HG03095 (cell line): ENCODE measurements at regions not wholly inside any gene's neighbourhood (a gene's known extent, or its start where the extent isn't known, plus 50 kb on each side); places are given as distances from the start of the nearest gene placed in this dataset.

Experiments
- ATAC-seq: cut with Tn5 transposase; IDR thresholded peaks from one replicate; pipeline ENCODE4 v1.9.1; 2021; ENCODE audit warnings: moderate library complexity; ENCODE audit not compliant: unreplicated experiment

- no peak for ATAC-seq
Measured at GRCh38 chr7:130926001-130926691, 192.1 kb upstream of the KLF14 start.

- no peak for ATAC-seq
Measured at GRCh38 chr7:130927062-130927461, 193.1 kb upstream of the KLF14 start.

- no peak for ATAC-seq
Measured at GRCh38 chr7:130927564-130927963, 193.6 kb upstream of the KLF14 start.

- ATAC-seq = no peak
Measured at GRCh38 chr7:130929896-130930659, 196.1 kb upstream of the KLF14 start.

GRCh38 chr7:130930681-130931080 is 196.7 kb upstream of the KLF14 start:
- no peak for ATAC-seq

- no peak for ATAC-seq
Measured at GRCh38 chr7:130931423-130931822, 197.4 kb upstream of the KLF14 start.

GRCh38 chr7:130932088-130932487 is 198.1 kb upstream of the KLF14 start:
- ATAC-seq = no peak

- no peak for ATAC-seq
Measured at GRCh38 chr7:130932667-130933432, 198.8 kb upstream of the KLF14 start.

GRCh38 chr7:130933919-130934318 is 199.9 kb upstream of the KLF14 start:
- no peak for ATAC-seq

- ATAC-seq = no peak
Measured at GRCh38 chr7:130935564-130936157, 201.7 kb upstream of the KLF14 start.

- no peak for ATAC-seq
Measured at GRCh38 chr7:130936202-130936931, 202.4 kb upstream of the KLF14 start.

- no peak for ATAC-seq
Measured at GRCh38 chr7:130937016-130937415, 203.0 kb upstream of the KLF14 start.

GRCh38 chr7:130937830-130938229 is 203.8 kb upstream of the KLF14 start:
- no peak for ATAC-seq

- no peak for ATAC-seq
Measured at GRCh38 chr7:130938661-130939060, 204.7 kb upstream of the KLF14 start.

- no peak for ATAC-seq
Measured at GRCh38 chr7:130939321-130940095, 205.5 kb upstream of the KLF14 start.

GRCh38 chr7:130940326-130940725 is 206.3 kb upstream of the KLF14 start:
- no peak for ATAC-seq

GRCh38 chr7:130940907-130941306 is 206.9 kb upstream of the KLF14 start:
- ATAC-seq = no peak

GRCh38 chr7:130941322-130942210 is 207.6 kb upstream of the KLF14 start:
- no peak for ATAC-seq
